GM12875 (cell line): ENCODE measurements at regions not wholly inside any gene's neighbourhood (a gene's known extent, or its start where the extent isn't known, plus 50 kb on each side); places are given as distances from the start of the nearest gene placed in this dataset.
"Not testable (repeated sequence)": the region's sequence is repeated elsewhere in the genome, so short reads cannot be mapped to it uniquely, and the experiment has no call there.

Experiments
- H3K4me3 ChIP-seq: one replicate; pipeline ENCODE4 v1.5.1; 2011; ENCODE audit warnings: low read depth, low read length, control low read depth
- CTCF ChIP-seq: IDR thresholded peaks from 2 replicates; pipeline ENCODE4 v1.5.1; 2011; ENCODE audit warnings: low read depth, mild to moderate bottlenecking, control low read depth, inconsistent platforms, low read length, moderate library complexity, borderline replicate concordance; ENCODE audit not compliant: insufficient read depth

- TF ChIP-seq CTCF: no peak
- H3K4me3 ChIP-seq: no peak overlapping the region
Measured at GRCh38 chr5:23755906-23756305, 248.5 kb downstream of the PRDM9 start.

- no peak overlapping the region for H3K4me3 ChIP-seq
- TF ChIP-seq CTCF: no peak
Measured at GRCh38 chr5:23756779-23757178, 249.4 kb downstream of the PRDM9 start.

GRCh38 chr5:23763170-23763569, 255.8 kb downstream of the PRDM9 start:
- TF ChIP-seq CTCF: no peak
- no peak overlapping the region for H3K4me3 ChIP-seq

GRCh38 chr5:23776684-23777083, 269.3 kb downstream of the PRDM9 start:
- TF ChIP-seq CTCF: no peak
- no peak overlapping the region for H3K4me3 ChIP-seq

GRCh38 chr5:23800307-23800706, 292.9 kb downstream of the PRDM9 start:
- not testable (repeated sequence) for H3K4me3 ChIP-seq

- no peak for TF ChIP-seq CTCF
- no peak overlapping the region for H3K4me3 ChIP-seq
Measured at GRCh38 chr5:23820765-23821471, 313.5 kb downstream of the PRDM9 start.

GRCh38 chr5:23823521-23823920, 316.1 kb downstream of the PRDM9 start:
- no peak for TF ChIP-seq CTCF
- H3K4me3 ChIP-seq: no peak overlapping the region
